BE2C (cell line): ENCODE measurements at regions not wholly inside any gene's neighbourhood (a gene's known extent, or its start where the extent isn't known, plus 50 kb on each side); places are given as distances from the start of the nearest gene placed in this dataset.

Experiments used
- DNase-seq: peaks from one replicate; pipeline ENCODE4 v3.0.0-alpha.2; 2020
- H3K27me3 ChIP-seq: fragments of 250-450 bp; sonication (Bioruptor Pico); 2 replicates; pipeline ENCODE4 v1.5.1; 2020; ENCODE audit warnings: mild to moderate bottlenecking
- H3K36me3 ChIP-seq: fragments of 250-450 bp; sonication (Bioruptor Pico); 2 replicates; pipeline ENCODE4 v1.5.1; 2020; ENCODE audit warnings: mild to moderate bottlenecking
- H3K4me1 ChIP-seq: fragments of 250-450 bp; sonication (Bioruptor Pico); 2 replicates; pipeline ENCODE4 v1.5.1; 2020
- H3K4me3 ChIP-seq: 2 replicates; pipeline ENCODE4 v1.5.1; 2011; ENCODE audit warnings: low read depth, low read length
- H3K9me3 ChIP-seq: fragments of 250-450 bp; sonication (Bioruptor Pico); 2 replicates; pipeline ENCODE4 v1.5.1; 2020
- TF ChIP-seq, protein P1 (sequence below): IDR thresholded peaks from 2 replicates; pipeline ENCODE4 v1.5.1; 2012; ENCODE audit warnings: mild to moderate bottlenecking, low read depth, low read length

DNA sequence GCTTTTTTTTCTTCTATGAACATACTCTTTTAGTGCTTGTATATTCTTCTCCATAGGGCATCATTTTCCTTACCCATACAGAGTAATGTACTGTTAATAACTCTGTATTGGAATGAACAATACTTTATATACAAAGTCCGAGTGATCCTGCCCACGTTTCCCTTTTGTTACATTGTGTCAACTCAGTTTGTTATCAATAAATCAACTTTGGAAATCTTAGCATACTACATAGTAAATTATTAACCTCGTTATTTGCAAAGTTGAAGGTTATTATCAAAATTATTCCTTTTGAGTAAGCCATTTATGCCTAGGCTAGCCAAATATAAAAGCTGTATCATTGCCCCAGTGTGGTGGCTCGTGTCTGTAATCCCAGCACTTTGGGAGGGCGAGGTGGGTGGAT, 937.4 kb upstream of the TMPRSS15 start:
- Histone ChIP-seq H3K4me3 (no peak overlapping the region), H3K4me1 (peaks cover 10% of the 10 kb centered on the region), H3K36me3 (no peaks in the 10 kb centered on the region), H3K27me3 (no peaks in the 10 kb centered on the region), H3K9me3 (no peaks in the 10 kb centered on the region)
- TF ChIP-seq, protein P1, sequence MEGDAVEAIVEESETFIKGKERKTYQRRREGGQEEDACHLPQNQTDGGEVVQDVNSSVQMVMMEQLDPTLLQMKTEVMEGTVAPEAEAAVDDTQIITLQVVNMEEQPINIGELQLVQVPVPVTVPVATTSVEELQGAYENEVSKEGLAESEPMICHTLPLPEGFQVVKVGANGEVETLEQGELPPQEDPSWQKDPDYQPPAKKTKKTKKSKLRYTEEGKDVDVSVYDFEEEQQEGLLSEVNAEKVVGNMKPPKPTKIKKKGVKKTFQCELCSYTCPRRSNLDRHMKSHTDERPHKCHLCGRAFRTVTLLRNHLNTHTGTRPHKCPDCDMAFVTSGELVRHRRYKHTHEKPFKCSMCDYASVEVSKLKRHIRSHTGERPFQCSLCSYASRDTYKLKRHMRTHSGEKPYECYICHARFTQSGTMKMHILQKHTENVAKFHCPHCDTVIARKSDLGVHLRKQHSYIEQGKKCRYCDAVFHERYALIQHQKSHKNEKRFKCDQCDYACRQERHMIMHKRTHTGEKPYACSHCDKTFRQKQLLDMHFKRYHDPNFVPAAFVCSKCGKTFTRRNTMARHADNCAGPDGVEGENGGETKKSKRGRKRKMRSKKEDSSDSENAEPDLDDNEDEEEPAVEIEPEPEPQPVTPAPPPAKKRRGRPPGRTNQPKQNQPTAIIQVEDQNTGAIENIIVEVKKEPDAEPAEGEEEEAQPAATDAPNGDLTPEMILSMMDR: no peak
- DNase-seq: no peak

DNA sequence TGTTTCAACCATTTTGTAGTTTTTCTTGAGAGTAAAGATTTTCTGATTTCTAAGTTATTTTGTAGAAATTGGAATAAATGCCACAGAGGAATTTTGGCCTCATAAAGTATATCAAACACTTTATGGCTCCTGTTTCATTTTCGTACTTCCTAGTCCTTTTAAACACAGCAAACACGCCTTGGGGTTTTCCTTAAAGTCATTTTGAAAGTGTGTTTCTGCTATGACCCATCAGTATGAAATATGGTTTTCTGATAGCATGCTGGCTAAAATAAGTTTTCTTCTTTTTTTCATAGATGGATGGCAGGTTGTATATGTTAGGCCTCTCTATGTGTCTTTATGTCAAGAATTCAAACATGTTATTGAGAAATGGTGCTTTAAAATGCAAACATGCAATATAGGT, 940.1 kb upstream of the TMPRSS15 start:
- Histone ChIP-seq H3K27me3 (no peaks in the 10 kb centered on the region), H3K4me3 (no peak overlapping the region), H3K4me1 (peaks cover 10% of the 10 kb centered on the region), H3K9me3 (no peaks in the 10 kb centered on the region), H3K36me3 (no peaks in the 10 kb centered on the region)
- no peak for DNase-seq
- TF ChIP-seq, protein P1: no peak

DNA sequence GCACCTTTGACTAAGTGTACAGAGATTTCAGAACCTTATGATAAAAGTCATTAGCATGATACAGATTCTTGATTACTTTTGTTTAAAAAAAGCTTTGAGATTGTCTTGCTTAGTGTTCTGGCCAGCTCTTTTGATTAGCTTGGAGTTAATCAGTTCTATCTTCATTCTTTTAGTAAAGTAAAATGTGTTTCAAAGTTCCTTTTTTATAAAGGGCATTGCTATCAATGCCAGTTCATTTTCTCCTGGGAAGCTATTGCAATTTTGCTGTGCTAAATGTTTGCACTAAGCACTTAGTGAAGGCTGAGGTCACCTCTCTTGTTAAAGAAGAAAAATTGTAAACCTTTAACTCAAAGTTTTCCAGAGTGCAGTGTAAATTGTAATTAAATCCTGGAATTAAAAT, 946.7 kb upstream of the TMPRSS15 start:
- Histone ChIP-seq H3K9me3 (no peaks in the 10 kb centered on the region), H3K4me3 (no peak overlapping the region)

DNA sequence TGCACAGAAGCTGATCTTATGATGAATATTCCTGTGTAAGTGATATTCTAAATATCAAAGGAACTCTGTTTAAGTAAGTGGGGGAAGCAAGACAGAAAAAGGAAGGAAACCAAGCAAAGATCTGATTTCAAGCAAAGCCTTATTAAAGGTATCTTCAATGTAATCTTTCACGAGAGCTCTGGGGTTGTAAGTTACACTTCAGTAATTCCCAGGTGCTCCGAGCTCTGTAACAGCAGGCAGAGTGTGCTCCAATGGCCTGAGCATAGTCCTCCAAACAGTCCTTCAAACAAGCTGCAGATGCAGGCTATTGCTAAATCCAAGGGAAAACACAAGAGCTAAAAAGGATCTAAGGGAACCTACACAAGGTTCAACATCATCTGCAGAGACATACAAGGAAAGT, 949.7 kb upstream of the TMPRSS15 start:
- peak; percentile 26 for DNase-seq
- H3K36me3 ChIP-seq: no peaks in the 10 kb centered on the region
- H3K4me3 ChIP-seq: no peak overlapping the region
- TF ChIP-seq, protein P1: no peak
- peaks cover 19% of the 10 kb centered on the region for H3K4me1 ChIP-seq
- no peaks in the 10 kb centered on the region for H3K9me3 ChIP-seq
- H3K27me3 ChIP-seq: no peaks in the 10 kb centered on the region

More for the DNA sequence above, 946.7 kb upstream of the TMPRSS15 start:
- peaks cover 19% of the 10 kb centered on the region for H3K4me1 ChIP-seq
- no peak for DNase-seq
- TF ChIP-seq, protein P1: no peak
- H3K36me3 ChIP-seq: no peaks in the 10 kb centered on the region
- H3K27me3 ChIP-seq: no peaks in the 10 kb centered on the region

DNA sequence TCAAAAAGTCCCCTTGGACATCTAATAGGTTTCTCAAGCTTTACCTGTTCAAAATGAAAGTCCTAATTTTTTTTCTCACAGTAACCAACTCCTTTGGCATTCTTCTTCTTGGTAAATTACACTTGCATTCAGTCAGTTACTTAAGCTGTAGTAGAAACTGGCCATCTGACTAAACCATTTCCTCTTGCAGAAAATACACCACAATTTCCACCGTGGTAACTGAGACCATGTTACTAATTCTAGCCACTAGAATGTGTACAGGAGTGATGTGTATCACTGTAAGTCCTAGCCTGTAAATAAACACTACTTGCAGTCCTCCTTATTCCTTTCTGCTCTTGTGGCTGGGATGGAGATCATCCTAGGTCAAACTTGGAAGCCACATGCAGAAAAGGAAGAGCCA, 965.4 kb upstream of the TMPRSS15 start:
- TF ChIP-seq, protein P1: no peak
- Histone ChIP-seq H3K9me3 (no peaks in the 10 kb centered on the region), H3K27me3 (no peaks in the 10 kb centered on the region), H3K4me1 (no peaks in the 10 kb centered on the region), H3K36me3 (no peaks in the 10 kb centered on the region), H3K4me3 (no peak overlapping the region)
- no peak for DNase-seq

DNA sequence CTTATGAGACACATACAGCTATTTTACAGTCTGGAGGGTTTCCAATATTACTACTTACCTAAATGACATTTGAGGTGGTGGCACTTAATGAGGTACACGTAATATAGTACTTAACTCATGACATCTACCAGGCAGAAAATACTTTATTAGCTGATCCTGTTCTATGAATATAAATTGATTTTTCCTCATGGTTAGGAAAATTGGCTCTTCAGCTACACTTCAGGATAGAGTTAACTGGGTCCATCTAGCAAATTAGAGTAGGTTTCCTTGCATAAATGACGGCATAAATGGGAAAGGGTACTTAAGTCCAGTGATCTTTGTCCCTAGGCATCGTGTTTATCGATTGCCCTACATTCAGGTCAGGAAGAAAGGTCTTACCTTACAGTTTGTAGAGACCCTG, 988.8 kb upstream of the TMPRSS15 start:
- TF ChIP-seq, protein P1: no peak
- Histone ChIP-seq H3K4me3 (no peak overlapping the region), H3K4me1 (no peaks in the 10 kb centered on the region)

More for the DNA sequence above, 988.8 kb upstream of the TMPRSS15 start:
- H3K27me3 ChIP-seq: no peaks in the 10 kb centered on the region
- DNase-seq: no peak
- H3K9me3 ChIP-seq: no peaks in the 10 kb centered on the region
- H3K36me3 ChIP-seq: no peaks in the 10 kb centered on the region
